ENCODE measurements at regions not wholly inside any gene's neighbourhood (a gene's known extent, or its start where the extent isn't known, plus 50 kb on each side); places are given as distances from the start of the nearest gene placed in this dataset.
"Not testable (repeated sequence)": the region's sequence is repeated elsewhere in the genome, so short reads cannot be mapped to it uniquely, and the experiment has no call there.

DNA sequence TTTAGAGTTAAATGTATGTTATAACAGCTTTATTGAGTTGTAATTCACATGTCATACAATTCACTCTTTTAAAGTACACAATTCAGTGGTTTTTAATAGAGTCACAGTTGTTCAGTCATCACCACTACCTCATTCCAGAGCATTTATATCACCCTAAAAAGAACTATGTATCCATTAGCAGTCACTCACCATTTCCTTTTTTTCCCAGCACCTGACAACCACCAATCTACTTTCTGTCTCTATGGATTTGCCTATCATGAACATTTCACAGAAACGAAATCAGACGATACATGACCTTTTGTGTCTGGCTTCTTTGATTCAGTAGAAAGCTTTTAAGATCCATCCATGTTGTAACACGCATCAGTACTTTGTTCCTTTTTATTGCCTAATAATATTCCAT lies 52.9 kb upstream of the FRAS1 start:
- H3K9me3 ChIP-seq (ENCODE audit: low read depth), result no peaks in the 10 kb centered on the region
- WGBS, 2 experiments (ENCODE audit: low coverage in 1 of 2, low lambda C conversion rate in 2 of 2, missing lambda C conversion rate in 2 of 2), result 93 to 94% methylated on average over 3 of the region's 3 CpGs
- no peak overlapping the region for H3K4me2 ChIP-seq (ENCODE audit: unreplicated experiment)
- H3K27me3 ChIP-seq (replicated peaks; ENCODE audit: insufficient read depth), result no peaks in the 10 kb centered on the region
- H3K4me1 ChIP-seq (ENCODE audit: insufficient read depth), result no peaks in the 10 kb centered on the region
- in situ Hi-C loops (cut with MboI), result no loop called here
- H2AFZ ChIP-seq, result no peak overlapping the region
- no peak overlapping the region for H3K4me3 ChIP-seq
- H3K79me2 ChIP-seq (ENCODE audit: insufficient read depth), result no peaks in the 10 kb centered on the region
- no peak overlapping the region for H3K27ac ChIP-seq
- TF ChIP-seq EZH2phosphoT487 (IDR thresholded peaks at IDR 0.05; ENCODE audit: insufficient read depth, low read depth) (no peak), EZH2 (IDR thresholded peaks at IDR 0.05; ENCODE audit: insufficient read depth, poor library complexity, severe bottlenecking) (no peak)
- H3F3A ChIP-seq (ENCODE audit: insufficient read depth), result no peaks in the 10 kb centered on the region
- DNase-seq, result peak; percentile 13
- H3K36me3 ChIP-seq (ENCODE audit: low read depth), result no peaks in the 10 kb centered on the region
- no peaks in the 10 kb centered on the region for H3K9me2 ChIP-seq (ENCODE audit: insufficient read depth)
- H3K9ac ChIP-seq, result no peak overlapping the region
- H4K20me1 ChIP-seq (ENCODE audit: insufficient read depth), result no peaks in the 10 kb centered on the region

GRCh38 chr4:78005086-78005485 lies 52.0 kb upstream of the FRAS1 start:
- TF ChIP-seq EZH2phosphoT487 (IDR thresholded peaks at IDR 0.05; ENCODE audit: insufficient read depth, low read depth) (no peak), EZH2 (IDR thresholded peaks at IDR 0.05; ENCODE audit: insufficient read depth, poor library complexity, severe bottlenecking) (no peak)
- H3K9me3 ChIP-seq (ENCODE audit: low read depth), result no peaks in the 10 kb centered on the region
- H3K27ac ChIP-seq, result no peak overlapping the region
- no peak overlapping the region for H3K4me3 ChIP-seq
- no peak overlapping the region for H3K9ac ChIP-seq
- no peak for DNase-seq
- no peaks in the 10 kb centered on the region for H3K9me2 ChIP-seq (ENCODE audit: insufficient read depth)
- no peak overlapping the region for H3K4me2 ChIP-seq (ENCODE audit: unreplicated experiment)
- H3F3A ChIP-seq (ENCODE audit: insufficient read depth), result no peaks in the 10 kb centered on the region
- 46 to 47% methylated on average over 3 of the region's 3 CpGs for WGBS, 2 experiments (ENCODE audit: low coverage in 1 of 2, low lambda C conversion rate in 2 of 2, missing lambda C conversion rate in 2 of 2)
- in situ Hi-C loops (cut with MboI), result no loop called here
- no peaks in the 10 kb centered on the region for H3K79me2 ChIP-seq (ENCODE audit: insufficient read depth)
- no peak overlapping the region for H2AFZ ChIP-seq
- H3K27me3 ChIP-seq (replicated peaks; ENCODE audit: insufficient read depth), result no peaks in the 10 kb centered on the region
- no peaks in the 10 kb centered on the region for H3K4me1 ChIP-seq (ENCODE audit: insufficient read depth)
- H4K20me1 ChIP-seq (ENCODE audit: insufficient read depth), result no peaks in the 10 kb centered on the region
- H3K36me3 ChIP-seq (ENCODE audit: low read depth), result no peaks in the 10 kb centered on the region

- not testable (repeated sequence) for H3K27ac ChIP-seq
These were observed 50.1 kb upstream of the FRAS1 start for GRCh38 chr4:78007021-78007420.

More at GRCh38 chr4:78007021-78007420, 50.1 kb upstream of the FRAS1 start:
- H2AFZ ChIP-seq; H3K27me3 ChIP-seq (replicated peaks; ENCODE audit: insufficient read depth); H3F3A ChIP-seq (ENCODE audit: insufficient read depth); H3K4me1 ChIP-seq (ENCODE audit: insufficient read depth); H3K79me2 ChIP-seq (ENCODE audit: insufficient read depth); H3K36me3 ChIP-seq (ENCODE audit: low read depth); H3K9me2 ChIP-seq (ENCODE audit: insufficient read depth); DNase-seq; H3K9ac ChIP-seq; H3K9me3 ChIP-seq (ENCODE audit: low read depth); in situ Hi-C loops (cut with MboI); H3K4me2 ChIP-seq (ENCODE audit: unreplicated experiment); H4K20me1 ChIP-seq (ENCODE audit: insufficient read depth); H3K4me3 ChIP-seq: not testable (repeated sequence)
- 79 to 86% methylated on average over 6 to 21 of the region's 26 CpGs for WGBS, 2 experiments (ENCODE audit: low coverage in 1 of 2, low lambda C conversion rate in 2 of 2, missing lambda C conversion rate in 2 of 2)
